Midbrain (tissue), 1 donor: ENCODE measurements at regions not wholly inside any gene's neighbourhood (a gene's known extent, or its start where the extent isn't known, plus 50 kb on each side); places are given as distances from the start of the nearest gene placed in this dataset.

Experiments
- DNase-seq: peaks from one replicate; lab custom pipeline; 2025; lab: John Stamatoyannopoulos, UW

- no peak for DNase-seq
These were observed 367.1 kb downstream of the HRH4 start for GRCh38 chr18:24827501-24827900.

DNA sequence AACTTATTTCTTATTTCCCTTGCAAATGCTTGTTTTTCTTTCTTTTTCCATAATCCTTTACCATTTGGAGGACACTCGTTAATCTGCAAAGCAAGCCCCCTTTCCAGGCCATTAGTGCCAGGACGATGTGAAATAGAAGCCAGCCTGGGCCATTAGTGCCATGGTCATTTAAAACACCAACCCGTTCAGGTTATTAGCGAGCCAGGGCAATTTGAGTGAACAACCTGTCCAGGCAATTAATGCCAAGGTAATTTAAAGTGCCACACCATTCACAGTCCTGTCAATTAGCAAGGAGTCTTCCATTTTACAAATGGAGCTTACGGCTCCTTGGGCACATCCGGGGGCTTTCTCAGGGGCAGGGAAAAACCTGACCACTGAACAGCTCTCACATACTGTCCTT is 370.6 kb downstream of the HRH4 start:
- no peak for DNase-seq

DNA sequence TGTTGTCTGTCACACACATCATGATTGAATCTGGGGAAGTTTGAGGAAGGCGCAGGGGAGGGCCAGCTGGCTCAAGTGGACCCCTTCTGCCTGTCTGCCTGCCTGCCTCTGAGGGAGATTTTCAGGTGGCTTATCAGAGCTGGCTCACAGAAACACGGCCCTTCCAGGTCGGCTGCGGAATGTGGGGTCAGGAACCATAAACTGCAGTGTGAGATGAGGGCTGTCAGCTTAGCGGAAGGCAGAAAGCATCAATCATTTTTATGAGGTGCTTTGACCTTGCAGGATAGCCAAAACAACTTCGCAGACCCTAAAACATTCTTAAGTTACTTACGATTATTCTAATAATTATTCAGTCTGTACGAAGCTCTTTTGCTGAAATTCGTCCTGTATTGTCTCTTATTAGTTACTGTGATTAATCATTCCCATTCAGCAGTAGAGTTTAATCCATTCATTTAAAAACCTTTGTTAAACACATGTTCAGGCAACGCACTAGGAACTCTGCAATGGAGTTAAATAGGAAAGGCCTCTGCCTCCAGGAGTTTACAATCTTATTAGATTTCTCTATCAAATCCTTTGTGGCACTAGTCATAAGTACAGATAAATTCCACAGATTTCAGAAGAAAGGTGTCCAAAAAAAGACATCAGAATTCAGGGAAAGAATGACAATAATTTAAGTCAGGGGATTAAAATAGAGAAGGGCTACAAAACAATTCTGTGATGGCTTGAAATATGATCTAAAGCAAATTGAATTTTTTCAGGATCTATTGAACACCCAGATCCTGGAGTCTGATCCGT is 371.6 kb downstream of the HRH4 start:
- no peak for DNase-seq

DNA sequence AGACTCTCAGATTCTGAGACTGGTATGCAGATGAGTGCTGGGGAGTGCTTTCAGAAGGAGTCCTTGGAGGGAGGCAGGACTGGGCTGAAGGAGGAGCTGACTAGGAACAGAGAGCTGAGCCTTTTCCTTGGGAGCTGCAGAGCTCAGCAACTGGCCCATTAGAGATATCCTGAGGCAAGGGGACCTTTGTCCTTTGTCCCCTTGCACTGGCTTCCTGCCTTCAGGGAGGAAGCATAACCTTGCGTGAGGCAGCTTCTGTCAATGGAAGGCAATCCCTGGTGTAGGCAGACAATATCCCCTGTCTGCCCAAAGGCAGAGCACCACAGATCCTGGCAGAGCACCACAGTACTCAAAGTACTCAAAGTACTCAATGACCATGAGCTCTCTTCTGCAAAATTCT is 375.3 kb downstream of the HRH4 start:
- DNase-seq, result no peak

DNA sequence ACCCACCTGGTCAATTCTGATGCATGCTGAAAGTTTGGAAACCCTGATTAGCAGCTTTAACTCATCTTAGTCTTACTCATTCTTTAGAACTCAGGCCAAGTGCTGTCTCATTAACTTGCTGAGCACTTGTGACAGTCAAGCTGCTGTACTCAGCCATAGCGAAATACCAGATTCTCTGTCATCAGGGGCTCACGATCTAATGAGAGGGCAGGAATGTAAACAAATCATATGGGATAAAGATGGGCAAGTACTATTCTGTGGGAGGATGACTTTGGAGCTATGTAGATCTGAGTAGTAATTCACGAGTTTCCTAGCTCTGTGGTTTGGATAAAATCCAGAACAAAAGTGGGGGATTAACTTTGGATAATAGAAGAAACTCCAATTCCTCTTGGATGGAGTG is 376.6 kb downstream of the HRH4 start:
- no peak for DNase-seq

DNA sequence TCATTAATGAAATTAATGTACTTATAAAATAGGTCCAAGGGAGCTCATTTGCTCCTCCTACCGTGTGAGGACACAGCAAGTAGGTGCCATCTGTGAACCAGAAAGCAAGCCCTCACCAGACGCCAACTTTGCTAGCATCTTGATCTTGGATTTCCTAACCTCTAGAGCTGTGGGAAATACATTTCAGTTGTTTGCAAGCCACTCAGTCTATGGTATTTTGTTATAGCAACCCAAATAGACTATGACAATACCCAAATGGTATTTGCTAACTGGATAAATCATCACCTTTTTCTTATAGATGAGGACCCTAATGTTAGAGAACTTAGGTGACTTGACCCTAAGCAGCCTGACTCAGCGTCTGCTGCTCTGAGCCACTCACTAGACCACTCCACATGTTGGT is 379.6 kb downstream of the HRH4 start:
- no peak for DNase-seq

DNA sequence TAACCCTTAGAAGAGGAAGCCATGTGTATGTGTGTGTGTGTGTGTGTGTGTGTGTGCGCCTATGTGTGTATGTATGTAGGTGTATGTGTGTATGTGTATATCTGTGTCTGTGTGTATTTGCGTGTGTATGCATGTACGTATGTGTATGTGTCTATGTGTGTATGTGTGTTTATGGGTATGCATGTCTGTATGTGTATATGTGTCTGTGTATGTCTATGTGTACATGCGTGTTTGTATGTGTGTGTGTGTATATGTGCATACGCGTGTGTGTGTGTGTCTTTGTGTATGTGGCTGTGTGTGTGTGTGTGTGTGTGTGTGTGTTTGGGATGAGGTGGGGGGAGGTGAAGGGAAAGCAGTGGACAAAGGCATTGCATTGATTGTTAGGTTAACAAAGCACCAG is 380.2 kb downstream of the HRH4 start:
- no peak for DNase-seq

DNA sequence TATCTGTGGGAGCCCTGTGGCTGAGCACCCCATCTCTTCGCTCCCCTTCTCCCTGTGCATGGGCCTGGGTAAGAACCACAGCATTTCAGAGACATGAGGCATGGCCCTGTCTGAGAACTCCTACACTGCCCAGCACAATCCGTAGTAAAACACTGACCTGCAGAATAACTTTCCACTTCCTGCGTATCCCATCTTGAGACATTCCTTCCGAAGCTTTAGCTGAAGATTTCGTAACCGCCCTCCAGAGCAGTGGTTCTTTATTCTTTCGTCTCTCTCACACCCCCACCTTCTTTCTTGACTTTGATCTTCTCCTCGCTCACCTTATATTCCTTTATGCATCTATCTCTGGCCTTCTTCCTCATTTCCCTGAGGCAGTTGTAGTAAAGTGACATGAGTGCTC is 381.1 kb downstream of the HRH4 start:
- no peak for DNase-seq

- DNase-seq, result no peak
These were observed 382.7 kb downstream of the HRH4 start for GRCh38 chr18:24843123-24843522.

DNA sequence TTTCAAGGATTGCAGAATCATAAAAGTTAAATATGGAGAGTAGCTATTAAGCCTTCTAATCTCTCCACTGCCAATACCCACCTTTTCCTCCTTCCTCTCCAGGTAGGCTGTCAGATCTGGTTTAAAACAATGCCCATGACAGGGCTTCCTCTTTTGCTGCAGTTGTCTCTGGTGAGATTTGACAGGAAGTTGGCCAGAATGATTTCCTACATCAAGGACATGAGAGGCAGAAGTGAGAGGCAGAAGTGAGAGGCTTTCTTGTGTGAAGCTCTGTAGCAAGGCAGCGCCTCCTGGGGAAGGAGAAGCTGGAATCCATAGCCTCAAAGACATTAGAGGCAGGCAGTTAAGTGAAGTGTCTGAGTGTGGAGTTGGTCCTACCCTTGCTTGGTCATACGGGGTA is 385.7 kb downstream of the HRH4 start:
- DNase-seq, result no peak

DNA sequence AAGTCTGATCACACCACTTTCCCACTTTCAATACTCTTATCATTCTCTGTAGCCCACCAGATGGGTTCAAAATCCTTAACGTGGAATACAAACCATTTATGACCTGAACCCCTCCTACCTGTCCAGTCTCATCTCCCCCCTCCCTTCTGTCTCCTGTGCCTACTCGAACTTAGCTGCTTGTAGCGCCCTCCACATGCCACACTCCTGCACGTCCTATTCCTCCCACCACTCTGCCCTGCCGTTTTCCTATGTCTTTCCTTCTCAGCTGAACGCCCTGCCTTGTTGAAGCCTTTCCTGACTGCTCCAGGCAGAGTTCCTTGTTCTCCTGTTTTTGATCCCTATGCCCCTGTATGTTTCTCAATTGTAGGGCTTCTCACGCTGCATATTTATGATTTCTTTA is 390.1 kb downstream of the HRH4 start:
- no peak for DNase-seq

- DNase-seq, result no peak
These were observed 392.6 kb downstream of the HRH4 start for GRCh38 chr18:24853076-24853475.

DNA sequence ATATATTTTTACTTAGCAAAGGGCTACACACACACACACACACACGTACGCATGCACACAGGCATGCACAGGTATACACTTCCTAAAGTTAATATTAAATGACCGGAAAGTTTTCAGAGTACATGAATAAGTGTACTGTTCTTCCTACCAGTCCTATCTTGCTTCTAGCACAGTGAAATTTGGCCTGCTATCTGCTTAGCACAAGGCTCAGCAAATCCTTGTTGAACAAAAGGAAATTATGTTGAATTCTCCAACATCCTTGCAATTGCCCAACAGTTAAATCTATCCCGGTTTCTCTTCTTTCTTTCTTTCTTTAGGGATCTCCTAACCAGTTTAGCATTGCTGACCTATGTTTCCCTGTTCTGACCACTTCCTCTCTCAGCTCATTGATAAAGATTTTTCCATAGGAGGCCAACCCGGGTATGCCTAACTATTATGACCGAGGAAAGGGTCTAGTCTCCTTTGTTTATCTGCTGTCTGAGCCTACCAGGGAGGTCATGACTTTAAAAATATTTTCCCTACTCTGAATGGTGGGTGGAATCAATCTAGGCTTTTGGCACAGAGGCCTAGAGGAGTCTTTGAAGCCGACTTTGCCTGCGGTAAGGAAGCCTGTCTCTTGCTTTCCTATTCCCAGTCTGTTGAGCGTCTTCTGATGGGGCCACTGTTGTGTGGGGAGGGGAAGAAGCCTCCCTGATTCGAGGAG is 400.7 kb downstream of the HRH4 start:
- no peak for DNase-seq

DNA sequence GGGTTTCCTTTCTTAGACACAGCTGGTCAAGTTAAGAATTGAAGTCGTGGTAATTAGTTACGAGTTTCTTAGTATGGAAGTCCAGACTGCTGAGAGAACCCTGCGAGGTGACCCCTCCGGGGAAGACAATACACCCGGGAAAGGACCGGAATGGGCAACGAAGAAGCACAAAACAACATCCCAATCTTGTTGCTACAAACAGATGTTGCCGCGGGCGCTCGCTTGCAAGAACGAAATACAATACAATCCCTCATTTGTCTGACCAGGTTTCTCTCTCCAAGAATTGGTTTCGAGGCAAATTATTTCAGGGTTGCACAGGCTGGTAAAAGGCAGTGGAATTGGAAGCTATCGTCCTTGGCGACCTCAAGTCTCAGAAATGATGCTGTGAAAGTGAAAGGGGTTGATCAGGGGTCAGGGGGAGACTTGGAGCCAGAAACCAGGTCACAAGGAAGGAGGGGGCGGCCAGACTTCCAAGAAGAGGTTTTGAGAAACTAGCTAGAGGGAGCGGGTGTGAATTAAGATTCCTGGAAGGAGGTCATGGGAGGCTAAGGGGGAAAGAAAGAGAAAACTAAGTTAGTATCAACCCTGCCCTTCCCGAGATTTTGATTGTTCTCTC is 401.9 kb downstream of the HRH4 start:
- no peak for DNase-seq

DNA sequence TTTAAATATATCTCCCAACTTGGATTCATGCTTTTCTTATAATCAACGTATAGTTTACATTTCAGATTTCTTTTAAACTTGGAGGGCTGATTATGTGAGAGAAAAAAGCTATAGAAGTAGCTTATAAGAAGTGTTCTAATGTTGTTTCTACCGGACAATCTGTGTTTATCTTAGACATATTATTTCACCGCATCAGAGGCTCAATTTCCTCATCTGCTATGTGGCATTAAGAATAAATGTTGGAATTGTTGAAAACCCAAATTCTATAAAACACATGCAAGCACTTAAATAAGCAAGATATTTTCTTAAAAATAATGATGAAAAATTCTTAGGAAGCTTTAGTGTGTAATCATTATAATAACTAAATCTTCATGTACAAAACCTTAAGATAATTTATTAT is 407.9 kb downstream of the HRH4 start:
- DNase-seq, result no peak

- DNase-seq, result no peak
These were observed 408.4 kb downstream of the HRH4 start for GRCh38 chr18:24868760-24869237.

- no peak for DNase-seq
These were observed 408.8 kb downstream of the HRH4 start for GRCh38 chr18:24869285-24869684.

DNA sequence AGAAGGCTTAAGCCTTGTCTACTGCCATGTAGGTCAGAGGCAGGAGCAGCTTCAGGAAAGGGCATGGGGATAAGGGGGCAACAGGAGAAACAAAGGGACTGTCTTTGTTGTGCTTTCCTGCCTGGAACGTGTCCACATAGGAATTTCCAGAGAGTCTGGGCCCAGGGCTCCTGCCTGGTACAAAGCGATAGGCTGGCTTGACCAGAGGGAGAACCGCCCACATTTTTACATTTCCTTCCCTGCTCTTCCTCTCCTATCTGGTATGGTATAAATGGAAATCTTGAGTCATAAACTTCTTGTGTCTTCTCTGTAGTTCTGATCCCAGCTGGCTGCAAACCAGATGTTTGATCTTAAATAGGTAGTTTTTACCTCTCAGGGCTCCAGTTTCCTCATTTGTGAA is 414.8 kb downstream of the HRH4 start:
- no peak for DNase-seq

DNA sequence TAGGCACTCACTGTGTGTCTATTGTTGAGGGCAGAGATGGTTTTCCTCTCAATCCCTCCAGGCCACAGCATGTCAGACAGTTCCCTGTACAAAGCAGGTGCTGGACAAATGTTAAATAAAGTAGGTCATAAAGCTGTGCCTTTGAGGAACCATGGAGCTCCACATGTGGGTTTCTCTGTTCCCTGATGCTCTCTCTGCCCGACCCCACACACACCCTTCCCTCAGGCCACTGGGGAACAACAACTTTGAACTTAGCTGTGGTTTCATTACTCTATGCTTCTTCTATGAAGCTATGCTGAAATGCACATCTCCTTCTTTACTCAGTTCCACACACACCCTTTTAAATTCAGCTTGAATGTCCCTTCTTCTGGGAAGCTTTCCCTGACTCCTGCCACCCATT is 415.3 kb downstream of the HRH4 start:
- DNase-seq, result no peak

GRCh38 chr18:24876266-24876665 is 415.8 kb downstream of the HRH4 start:
- DNase-seq, result no peak

DNA sequence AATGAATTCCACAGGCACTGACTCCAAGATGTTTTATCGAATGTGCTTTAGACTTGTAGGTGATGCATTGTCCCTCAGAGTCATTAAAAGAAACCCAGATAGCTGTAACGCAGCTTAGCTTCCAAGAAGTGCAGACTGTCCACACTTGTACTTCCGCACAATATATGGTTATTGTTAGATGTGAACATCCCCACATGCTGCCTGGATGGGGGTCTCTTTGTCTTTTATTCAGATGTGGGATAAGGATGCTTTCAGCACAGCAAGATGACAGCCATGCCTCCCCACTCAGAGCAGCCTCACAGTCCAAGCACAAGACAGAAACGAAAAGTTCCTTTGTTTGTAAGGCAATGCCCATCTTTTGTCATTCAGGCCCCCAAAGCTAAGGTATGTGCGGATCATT is 416.6 kb downstream of the HRH4 start:
- DNase-seq, result no peak

DNA sequence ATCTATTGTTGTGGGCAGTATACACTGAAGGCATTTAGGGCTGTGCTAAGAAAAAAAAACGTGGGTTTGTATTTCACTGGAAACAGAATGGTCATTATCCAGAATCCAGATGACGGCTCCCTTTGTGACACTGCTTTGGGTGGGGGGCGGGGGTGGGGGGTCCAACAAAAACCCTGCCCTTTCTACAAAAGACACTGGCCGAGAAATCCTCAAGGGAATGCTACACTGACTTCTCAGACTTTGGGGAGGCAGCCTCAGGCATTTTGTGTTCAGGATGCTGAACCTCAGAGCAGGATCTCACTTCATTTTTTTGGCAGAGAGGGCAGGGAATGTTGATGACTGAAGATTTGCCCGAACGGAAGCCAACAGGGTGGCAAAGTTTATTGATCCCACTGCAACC is 417.1 kb downstream of the HRH4 start:
- DNase-seq, result no peak

- DNase-seq, result peak; percentile 80
These were observed 417.9 kb downstream of the HRH4 start for GRCh38 chr18:24878289-24878688.
